ENCODE measurements at regions not wholly inside any gene's neighbourhood (a gene's known extent, or its start where the extent isn't known, plus 50 kb on each side); places are given as distances from the start of the nearest gene placed in this dataset.

- no peak for TF ChIP-seq EZH2phosphoT487 (IDR thresholded peaks at IDR 0.05; ENCODE audit: borderline replicate concordance, low read length)
- TF ChIP-seq CTCF (IDR thresholded peaks at IDR 0.05; ENCODE audit: low read depth, low read length, poor library complexity, severe bottlenecking), result no peak
These were observed 368.9 kb downstream of the CDH9 start for GRCh38 chr5:26669523-26669922.

Measured in DOHH2 (cell line).